ENCODE measurements at regions not wholly inside any gene's neighbourhood (a gene's known extent, or its start where the extent isn't known, plus 50 kb on each side); places are given as distances from the start of the nearest gene placed in this dataset.
"Not testable (repeated sequence)": the region's sequence is repeated elsewhere in the genome, so short reads cannot be mapped to it uniquely, and the experiment has no call there.

DNA sequence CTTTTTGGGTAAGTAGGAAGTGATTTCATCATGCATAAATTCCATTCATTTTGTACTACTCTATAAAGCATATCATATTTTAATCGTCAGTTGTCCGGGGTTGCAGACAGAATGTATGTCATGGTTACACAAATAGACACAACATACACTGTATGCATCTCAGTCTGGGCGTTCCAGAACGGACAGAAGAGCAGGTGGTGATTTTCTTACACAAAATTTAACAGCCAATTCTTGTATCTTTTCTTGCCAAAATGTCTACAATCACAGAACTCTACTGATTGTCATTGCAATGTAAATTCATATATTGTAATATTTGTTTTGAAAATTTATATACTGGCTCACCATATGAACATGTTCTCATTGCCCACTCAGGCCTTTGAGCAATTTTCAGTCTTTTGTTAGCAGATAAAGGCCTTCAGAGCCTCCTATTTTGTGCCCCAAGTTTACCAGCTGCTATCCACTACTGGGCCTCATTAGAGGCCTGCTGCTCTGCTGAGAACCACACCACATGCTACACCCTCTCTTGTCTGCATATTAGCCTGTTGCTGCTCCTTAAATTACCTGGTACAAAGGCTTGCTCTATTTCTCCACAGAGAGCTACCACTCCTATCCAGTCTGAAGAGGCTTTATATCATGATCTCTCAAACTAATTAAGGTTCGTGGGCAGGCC is 61.5 kb downstream of the PRDM13 start:
- H3K9me3 ChIP-seq = no peaks in the 10 kb centered on the region
- H3K4me3 ChIP-seq = no peak overlapping the region
- intact Hi-C loops (cut with DNase I) = no loop called here
- H3K4me1 ChIP-seq = no peaks in the 10 kb centered on the region
- DNase-seq (ENCODE audit: low spot score in 2 of 2) = no peak
- H3K27ac ChIP-seq = no peak overlapping the region
- no peaks in the 10 kb centered on the region for H3K36me3 ChIP-seq
- TF ChIP-seq, protein P1, sequence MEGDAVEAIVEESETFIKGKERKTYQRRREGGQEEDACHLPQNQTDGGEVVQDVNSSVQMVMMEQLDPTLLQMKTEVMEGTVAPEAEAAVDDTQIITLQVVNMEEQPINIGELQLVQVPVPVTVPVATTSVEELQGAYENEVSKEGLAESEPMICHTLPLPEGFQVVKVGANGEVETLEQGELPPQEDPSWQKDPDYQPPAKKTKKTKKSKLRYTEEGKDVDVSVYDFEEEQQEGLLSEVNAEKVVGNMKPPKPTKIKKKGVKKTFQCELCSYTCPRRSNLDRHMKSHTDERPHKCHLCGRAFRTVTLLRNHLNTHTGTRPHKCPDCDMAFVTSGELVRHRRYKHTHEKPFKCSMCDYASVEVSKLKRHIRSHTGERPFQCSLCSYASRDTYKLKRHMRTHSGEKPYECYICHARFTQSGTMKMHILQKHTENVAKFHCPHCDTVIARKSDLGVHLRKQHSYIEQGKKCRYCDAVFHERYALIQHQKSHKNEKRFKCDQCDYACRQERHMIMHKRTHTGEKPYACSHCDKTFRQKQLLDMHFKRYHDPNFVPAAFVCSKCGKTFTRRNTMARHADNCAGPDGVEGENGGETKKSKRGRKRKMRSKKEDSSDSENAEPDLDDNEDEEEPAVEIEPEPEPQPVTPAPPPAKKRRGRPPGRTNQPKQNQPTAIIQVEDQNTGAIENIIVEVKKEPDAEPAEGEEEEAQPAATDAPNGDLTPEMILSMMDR (IDR thresholded peaks at IDR 0.05) = no peak
- H3K27me3 ChIP-seq = no peaks in the 10 kb centered on the region

DNA sequence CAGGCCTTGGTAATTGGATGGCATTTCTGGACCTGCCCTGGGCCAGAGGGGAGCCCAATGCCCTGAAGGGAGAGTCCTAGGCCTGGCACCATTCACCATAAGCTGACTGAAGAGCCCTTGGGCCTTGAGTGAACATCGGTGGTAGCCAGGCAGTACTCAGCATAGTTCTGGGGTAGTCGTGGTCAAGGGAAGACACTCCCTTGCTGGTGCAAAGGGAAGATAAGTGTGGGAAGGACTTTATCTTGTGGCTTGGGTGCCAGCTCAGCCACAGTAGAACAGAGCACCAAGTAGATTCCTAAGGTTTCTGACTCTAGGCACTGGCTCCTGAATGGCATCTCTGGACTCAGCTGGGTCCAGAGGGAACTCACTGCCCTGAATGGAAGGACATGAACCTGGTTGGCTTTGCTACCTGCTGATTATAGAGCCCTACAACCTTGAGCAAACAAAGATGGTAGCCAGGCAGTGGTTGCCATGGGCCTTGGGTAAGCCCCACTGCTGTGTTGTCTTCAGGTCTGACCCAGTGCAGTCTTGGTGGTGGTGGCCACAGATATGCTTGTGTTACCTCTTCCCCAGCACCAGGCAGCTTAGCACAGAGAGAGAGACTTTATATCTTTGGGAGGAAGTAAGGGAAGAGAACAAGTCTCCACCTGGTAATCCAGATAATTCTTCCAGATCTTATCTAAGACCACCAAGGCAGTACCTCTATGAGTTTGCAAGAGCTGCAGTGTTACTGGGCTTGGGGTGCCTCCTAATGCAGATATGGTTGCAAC is 83.5 kb downstream of the PRDM13 start:
- TF ChIP-seq, protein P1 (IDR thresholded peaks at IDR 0.05) = no peak
- H3K27ac ChIP-seq = no peak overlapping the region
- H3K4me1 ChIP-seq = no peaks in the 10 kb centered on the region
- DNase-seq (ENCODE audit: low spot score in 2 of 2) = no peak
- no peaks in the 10 kb centered on the region for H3K36me3 ChIP-seq
- no peak overlapping the region for H3K4me3 ChIP-seq
- H3K27me3 ChIP-seq = no peaks in the 10 kb centered on the region
- intact Hi-C loops (cut with DNase I) = no loop called here
- H3K9me3 ChIP-seq = no peaks in the 10 kb centered on the region

DNA sequence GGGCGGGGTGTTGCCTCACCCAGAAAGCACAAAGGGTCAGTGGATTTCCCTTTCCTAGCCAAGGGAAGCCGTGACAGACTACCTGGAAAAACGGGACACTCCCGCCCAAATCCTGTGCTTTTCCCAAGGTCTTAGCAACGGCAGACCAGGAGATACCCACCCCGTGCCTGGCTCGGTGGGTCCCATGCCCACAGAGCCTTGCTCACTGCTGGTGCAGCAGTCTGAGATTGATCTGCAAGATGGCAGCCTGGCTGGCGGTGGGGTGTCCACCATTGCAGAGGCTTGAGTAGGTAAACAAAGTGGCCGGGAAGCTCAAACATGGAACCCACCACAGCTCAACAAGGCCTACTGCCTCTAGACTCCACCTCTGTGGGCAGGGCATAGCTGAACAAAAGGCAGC is 95.7 kb downstream of the PRDM13 start:
- intact Hi-C loops (cut with DNase I) = not testable (repeated sequence)

DNA sequence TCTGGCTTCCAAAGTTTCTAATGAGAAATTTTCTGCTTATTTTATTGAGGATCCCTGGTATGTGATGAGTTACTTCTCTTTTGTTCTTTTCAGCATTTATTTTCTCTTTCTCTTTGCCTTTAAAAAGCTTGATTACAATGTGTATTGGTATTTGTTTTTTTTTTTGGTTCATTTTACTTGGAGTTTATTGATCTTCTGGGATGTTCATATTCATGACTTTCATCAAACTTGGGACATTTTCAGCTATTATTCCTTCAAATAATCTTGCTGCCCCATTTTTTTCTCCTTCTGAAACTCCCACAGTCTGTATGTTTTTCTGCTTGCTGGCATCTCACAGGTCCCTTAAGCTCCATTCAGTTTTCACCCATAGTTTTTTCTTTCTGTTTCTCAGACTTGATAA is 102.4 kb downstream of the PRDM13 start:
- Histone ChIP-seq H3K36me3 (no peaks in the 10 kb centered on the region), H3K4me1 (no peaks in the 10 kb centered on the region), H3K27me3 (no peaks in the 10 kb centered on the region), H3K4me3 (no peak overlapping the region), H3K9me3 (no peaks in the 10 kb centered on the region), H3K27ac (no peak overlapping the region)
- intact Hi-C loops (cut with DNase I) = no loop called here
- DNase-seq (ENCODE audit: low spot score in 2 of 2) = no peak
- TF ChIP-seq, protein P1 (IDR thresholded peaks at IDR 0.05) = no peak

More for the DNA sequence above, 95.7 kb downstream of the PRDM13 start:
- H3K4me3 ChIP-seq; H3K27ac ChIP-seq; H3K36me3 ChIP-seq; H3K9me3 ChIP-seq; DNase-seq (ENCODE audit: low spot score in 2 of 2); H3K4me1 ChIP-seq; H3K27me3 ChIP-seq: not testable (repeated sequence)

DNA sequence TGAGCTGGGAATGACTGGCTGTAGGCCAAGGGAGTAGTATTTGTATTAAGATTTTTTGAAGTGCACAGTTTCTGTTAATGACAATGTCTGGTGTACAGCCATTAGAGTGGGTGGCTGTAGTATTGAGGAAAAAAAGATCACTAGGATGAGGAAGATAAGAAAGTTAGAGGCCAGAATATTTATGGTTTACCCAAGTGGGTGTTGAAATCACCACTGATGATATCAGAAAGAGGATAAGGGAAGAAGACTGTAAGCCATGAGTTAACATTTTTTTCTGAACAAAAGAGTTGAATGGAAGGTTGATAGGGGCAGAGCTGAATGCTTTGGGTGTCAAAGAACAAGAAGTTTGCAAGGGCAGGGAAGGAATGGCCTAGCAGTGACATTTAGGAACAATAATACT is 104.7 kb downstream of the PRDM13 start:
- Histone ChIP-seq H3K4me1 (no peaks in the 10 kb centered on the region), H3K9me3 (no peaks in the 10 kb centered on the region), H3K27ac (no peak overlapping the region), H3K27me3 (no peaks in the 10 kb centered on the region), H3K4me3 (no peak overlapping the region), H3K36me3 (no peaks in the 10 kb centered on the region)
- intact Hi-C loops (cut with DNase I) = no loop called here
- TF ChIP-seq, protein P1 (IDR thresholded peaks at IDR 0.05) = no peak
- no peak for DNase-seq (ENCODE audit: low spot score in 2 of 2)

DNA sequence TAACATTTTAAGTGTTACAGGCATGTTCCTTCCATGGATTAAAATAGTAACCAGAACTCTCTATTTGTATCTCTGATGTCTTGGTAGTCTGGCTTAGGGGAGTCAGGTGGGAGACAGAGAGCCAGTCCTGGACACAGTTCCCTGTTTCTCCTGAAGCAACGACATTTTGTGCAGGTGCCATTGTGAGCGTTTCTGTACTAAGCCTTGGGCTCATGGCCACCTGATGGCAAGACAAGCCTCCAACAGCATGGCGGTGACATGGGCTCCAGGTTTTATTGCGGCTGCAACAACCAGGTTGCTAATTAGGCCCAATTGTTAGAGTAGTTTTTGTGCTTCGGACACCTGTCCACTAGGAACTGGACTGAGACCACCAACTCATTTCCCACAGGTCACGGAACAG is 105.3 kb downstream of the PRDM13 start:
- no peak overlapping the region for H3K27ac ChIP-seq
- no peaks in the 10 kb centered on the region for H3K27me3 ChIP-seq
- no peak overlapping the region for H3K4me3 ChIP-seq
- no peak for DNase-seq (ENCODE audit: low spot score in 2 of 2)
- TF ChIP-seq, protein P1 (IDR thresholded peaks at IDR 0.05) = no peak
- intact Hi-C loops (cut with DNase I) = no loop called here
- no peaks in the 10 kb centered on the region for H3K4me1 ChIP-seq
- H3K36me3 ChIP-seq = no peaks in the 10 kb centered on the region
- H3K9me3 ChIP-seq = peaks cover 0 to 4% of the 10 kb centered on the region in 2 donors
